ENCODE measurements at regions not wholly inside any gene's neighbourhood (a gene's known extent, or its start where the extent isn't known, plus 50 kb on each side); places are given as distances from the start of the nearest gene placed in this dataset.

- Histone ChIP-seq H3K4me3 (ENCODE audit: low read depth in 2 of 2, low read length in 1 of 2) (no peak overlapping the region), H3F3A (replicated peaks; ENCODE audit: insufficient read depth) (no peaks in the 10 kb centered on the region), H3K4me1 (ENCODE audit: control insufficient read depth in 1 of 2, insufficient read depth in 2 of 2, low read depth in 1 of 2, low read length in 1 of 2) (no peaks in the 10 kb centered on the region), H3K27ac (ENCODE audit: low read depth in 2 of 2, low read length in 1 of 2) (no peak overlapping the region), H3K9me3 (no peaks in the 10 kb centered on the region), H3K9me2 (no peaks in the 10 kb centered on the region), H4K20me1 (ENCODE audit: insufficient read depth) (no peaks in the 10 kb centered on the region), H3K4me2 (no peak overlapping the region), H2AFZ (ENCODE audit: low read depth) (no peak overlapping the region), H3K27me3 (ENCODE audit: insufficient read depth) (no peaks in the 10 kb centered on the region; the same call in 1 of the 2 replicates), H3K36me3 (replicated peaks in 1 of 2; ENCODE audit: control insufficient read depth in 1 of 2, insufficient read depth in 2 of 2, low read length in 1 of 2) (no peaks in the 10 kb centered on the region), H3K9ac (no peak overlapping the region), H3K79me2 (ENCODE audit: insufficient read depth) (no peaks in the 10 kb centered on the region)
- CTCF ChIA-PET: interaction anchor here (1.7 kb wide), 1 partner anchor 38 kb away, joined by 4 read pairs; no protein-coding TSS in a partner anchor
- TF ChIP-seq FOSL2 (IDR thresholded peaks at IDR 0.05; ENCODE audit: borderline replicate concordance, low read depth) (no peak), TEAD4 (IDR thresholded peaks at IDR 0.05; ENCODE audit: borderline replicate concordance, insufficient read depth) (no peak), TCF12 (IDR thresholded peaks at IDR 0.05) (no peak), NFIC (IDR thresholded peaks at IDR 0.05; ENCODE audit: borderline replicate concordance) (no peak), PBX3 (IDR thresholded peaks at IDR 0.05) (no peak), POLR2AphosphoS5 (IDR thresholded peaks at IDR 0.05; ENCODE audit: low read depth, low read length) (no peak), MAX (IDR thresholded peaks at IDR 0.05; ENCODE audit: low read depth) (no peak), FOXM1 (IDR thresholded peaks at IDR 0.05; ENCODE audit: low read depth) (no peak), MXI1 (IDR thresholded peaks at IDR 0.05; ENCODE audit: low read depth, low read length) (no peak), SMC3 (IDR thresholded peaks at IDR 0.05; ENCODE audit: low read depth, low read length) (no peak), TAF1 (IDR thresholded peaks at IDR 0.05; ENCODE audit: borderline replicate concordance, low read depth, low read length) (no peak), RFX5 (IDR thresholded peaks at IDR 0.05; ENCODE audit: low read length) (no peak), RCOR1 (IDR thresholded peaks at IDR 0.05; ENCODE audit: low read length) (no peak), CHD2 (IDR thresholded peaks at IDR 0.05; ENCODE audit: low read length, partially characterized antibody) (no peak), NRF1 (IDR thresholded peaks at IDR 0.05; ENCODE audit: low read depth, low read length) (no peak), GABPA (IDR thresholded peaks at IDR 0.05; ENCODE audit: low read depth) (no peak), MEF2A (IDR thresholded peaks at IDR 0.05; ENCODE audit: borderline replicate concordance, low read depth) (no peak), IRF3 (IDR thresholded peaks at IDR 0.05; ENCODE audit: low read depth, low read length) (no peak)
- TF ChIP-seq, protein P1, sequence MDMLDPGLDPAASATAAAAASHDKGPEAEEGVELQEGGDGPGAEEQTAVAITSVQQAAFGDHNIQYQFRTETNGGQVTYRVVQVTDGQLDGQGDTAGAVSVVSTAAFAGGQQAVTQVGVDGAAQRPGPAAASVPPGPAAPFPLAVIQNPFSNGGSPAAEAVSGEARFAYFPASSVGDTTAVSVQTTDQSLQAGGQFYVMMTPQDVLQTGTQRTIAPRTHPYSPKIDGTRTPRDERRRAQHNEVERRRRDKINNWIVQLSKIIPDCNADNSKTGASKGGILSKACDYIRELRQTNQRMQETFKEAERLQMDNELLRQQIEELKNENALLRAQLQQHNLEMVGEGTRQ (IDR thresholded peaks at IDR 0.05; ENCODE audit: borderline replicate concordance, low read depth, low read length): no peak
- TF ChIP-seq, protein P2, sequence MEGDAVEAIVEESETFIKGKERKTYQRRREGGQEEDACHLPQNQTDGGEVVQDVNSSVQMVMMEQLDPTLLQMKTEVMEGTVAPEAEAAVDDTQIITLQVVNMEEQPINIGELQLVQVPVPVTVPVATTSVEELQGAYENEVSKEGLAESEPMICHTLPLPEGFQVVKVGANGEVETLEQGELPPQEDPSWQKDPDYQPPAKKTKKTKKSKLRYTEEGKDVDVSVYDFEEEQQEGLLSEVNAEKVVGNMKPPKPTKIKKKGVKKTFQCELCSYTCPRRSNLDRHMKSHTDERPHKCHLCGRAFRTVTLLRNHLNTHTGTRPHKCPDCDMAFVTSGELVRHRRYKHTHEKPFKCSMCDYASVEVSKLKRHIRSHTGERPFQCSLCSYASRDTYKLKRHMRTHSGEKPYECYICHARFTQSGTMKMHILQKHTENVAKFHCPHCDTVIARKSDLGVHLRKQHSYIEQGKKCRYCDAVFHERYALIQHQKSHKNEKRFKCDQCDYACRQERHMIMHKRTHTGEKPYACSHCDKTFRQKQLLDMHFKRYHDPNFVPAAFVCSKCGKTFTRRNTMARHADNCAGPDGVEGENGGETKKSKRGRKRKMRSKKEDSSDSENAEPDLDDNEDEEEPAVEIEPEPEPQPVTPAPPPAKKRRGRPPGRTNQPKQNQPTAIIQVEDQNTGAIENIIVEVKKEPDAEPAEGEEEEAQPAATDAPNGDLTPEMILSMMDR (IDR thresholded peaks at IDR 0.05): no peak
- no peak for DNase-seq
- WGBS (ENCODE audit: low lambda C conversion rate): 79% methylated on average over 16 of the region's 39 CpGs
- POLR2A ChIA-PET: no interaction called here
These were observed 97.4 kb upstream of the MED14 start for GRCh38 chrX:40832723-40833122.
